Mesothelial cell of epicardium (in vitro differentiated cells): ENCODE measurements at regions not wholly inside any gene's neighbourhood (a gene's known extent, or its start where the extent isn't known, plus 50 kb on each side); places are given as distances from the start of the nearest gene placed in this dataset.

ENCODE experiments used
- DNase-seq, 2 experiments: peaks; one replicate each; pipeline ENCODE4 v3.0.0; 2021; ENCODE audit warnings: low spot score in 2 of 2; ENCODE audit not compliant: unreplicated experiment in 2 of 2
- H3K27ac Mint-ChIP-seq: 2 replicates; pipeline ENCODE4 v1.8.0; 2021; ENCODE audit warnings: mixed read lengths
- H3K27me3 Mint-ChIP-seq: 2 replicates; pipeline ENCODE4 v1.8.0; 2021; ENCODE audit warnings: low read depth, mixed read lengths
- H3K36me3 Mint-ChIP-seq: 2 replicates; pipeline ENCODE4 v1.8.0; 2021; ENCODE audit warnings: mixed read lengths
- H3K4me1 Mint-ChIP-seq: 2 replicates; pipeline ENCODE4 v1.8.0; 2021; ENCODE audit warnings: mixed read lengths
- H3K4me3 Mint-ChIP-seq: 2 replicates; pipeline ENCODE4 v1.8.0; 2021; ENCODE audit warnings: mild to moderate bottlenecking, moderate library complexity, mixed read lengths
- H3K9me3 Mint-ChIP-seq: 2 replicates; pipeline ENCODE4 v1.8.0; 2021; ENCODE audit warnings: mixed read lengths
- CTCF ChIP-seq: fragments of 200-600 bp; sonication (generic); IDR thresholded peaks from one replicate; pipeline ENCODE4 v1.5.0; 2021; ENCODE audit warnings: antibody characterized with exemption; ENCODE audit not compliant: unreplicated experiment

- Mint-ChIP-seq H3K36me3 (no peaks in the 10 kb centered on the region), H3K9me3 (no peaks in the 10 kb centered on the region), H3K27me3 (no peaks in the 10 kb centered on the region), H3K27ac (peak overlapping the region; percentile 53), H3K4me3 (no peak overlapping the region), H3K4me1 (peaks cover 69% of the 10 kb centered on the region)
- no peak for TF ChIP-seq CTCF
- no peak for DNase-seq
Measured at GRCh38 chr15:95872366-95872771, 458.1 kb upstream of the NR2F2 start.

- H3K27me3 Mint-ChIP-seq: no peaks in the 10 kb centered on the region
- peak overlapping the region; percentile 84 for H3K27ac Mint-ChIP-seq
- no peaks in the 10 kb centered on the region for H3K36me3 Mint-ChIP-seq
- H3K4me3 Mint-ChIP-seq: no peak overlapping the region
- peaks cover 56% of the 10 kb centered on the region for H3K4me1 Mint-ChIP-seq
- H3K9me3 Mint-ChIP-seq: no peaks in the 10 kb centered on the region
- DNase-seq: no peak
- no peak for TF ChIP-seq CTCF
Measured at GRCh38 chr15:95874637-95875036, 455.9 kb upstream of the NR2F2 start.

- no peaks in the 10 kb centered on the region for H3K36me3 Mint-ChIP-seq
- no peak for DNase-seq
- H3K27ac Mint-ChIP-seq: peak overlapping the region; percentile 84
Measured at GRCh38 chr15:95875121-95875643, 455.3 kb upstream of the NR2F2 start.

GRCh38 chr15:95880031-95880570 is 450.4 kb upstream of the NR2F2 start:
- H3K36me3 Mint-ChIP-seq: no peaks in the 10 kb centered on the region
- DNase-seq: no peak
- H3K4me1 Mint-ChIP-seq: peaks cover 28% of the 10 kb centered on the region
- no peak for TF ChIP-seq CTCF
- no peak overlapping the region for H3K27ac Mint-ChIP-seq
- H3K4me3 Mint-ChIP-seq: no peak overlapping the region
- no peaks in the 10 kb centered on the region for H3K27me3 Mint-ChIP-seq
- H3K9me3 Mint-ChIP-seq: no peaks in the 10 kb centered on the region

More at GRCh38 chr15:95875121-95875643, 455.3 kb upstream of the NR2F2 start:
- Mint-ChIP-seq H3K4me3 (no peak overlapping the region), H3K4me1 (peaks cover 50% of the 10 kb centered on the region), H3K27me3 (no peaks in the 10 kb centered on the region), H3K9me3 (no peaks in the 10 kb centered on the region)
- TF ChIP-seq CTCF: no peak

GRCh38 chr15:95880630-95881029 is 449.9 kb upstream of the NR2F2 start:
- TF ChIP-seq CTCF: no peak
- no peak overlapping the region for H3K4me3 Mint-ChIP-seq
- H3K9me3 Mint-ChIP-seq: no peaks in the 10 kb centered on the region
- H3K4me1 Mint-ChIP-seq: peaks cover 24% of the 10 kb centered on the region
- DNase-seq: no peak
- H3K27me3 Mint-ChIP-seq: no peaks in the 10 kb centered on the region
- no peaks in the 10 kb centered on the region for H3K36me3 Mint-ChIP-seq
- no peak overlapping the region for H3K27ac Mint-ChIP-seq
